Caco-2 (cell line): ENCODE measurements at regions not wholly inside any gene's neighbourhood (a gene's known extent, or its start where the extent isn't known, plus 50 kb on each side); places are given as distances from the start of the nearest gene placed in this dataset.

Experiments used
- BruUV-seq: library from RNA; stranded (reverse); fragments of 400-500 nt; replicated peaks from 2 replicates; lab custom pipeline; 2021; lab: Mats Ljungman, UMichigan
- CTCF ChIA-PET: fragments of 300-600 bp; sonication (Branson Sonifier 250); formaldehyde crosslinking; loops from one replicate; lab custom pipeline; 2022; ENCODE audit warnings: antibody characterized with exemption; lab: Charles Lee
- POLR2A ChIA-PET: fragments of 300-600 bp; sonication (Branson Sonifier 250); formaldehyde crosslinking; loops from one replicate; lab custom pipeline; 2022; ENCODE audit warnings: antibody characterized with exemption; lab: Charles Lee
- DNase-seq, 2 experiments: peaks; one replicate each; pipeline versions ENCODE4 v3.0.0 to v3.0.0-alpha.2; 2020 to 2022
- H3K27me3 ChIP-seq: replicated peaks from 2 replicates; pipeline ENCODE4 v1.6.0; 2011; ENCODE audit warnings: low read length; ENCODE audit not compliant: control insufficient read depth, insufficient read depth
- H3K36me3 ChIP-seq: 2 replicates; pipeline ENCODE4 v1.5.1; 2011; ENCODE audit warnings: low read length; ENCODE audit not compliant: control insufficient read depth, insufficient read depth
- H3K4me1 ChIP-seq: fragments of 250-450 bp; sonication (Bioruptor Pico); 2 replicates; pipeline ENCODE4 v1.5.1; 2020; ENCODE audit warnings: mild to moderate bottlenecking
- H3K4me3 ChIP-seq: 2 replicates; pipeline ENCODE4 v1.5.1; 2011; ENCODE audit warnings: low read depth, mild to moderate bottlenecking, control low read depth, low read length
- H3K9me3 ChIP-seq: fragments of 250-450 bp; sonication (Bioruptor Pico); 2 replicates; pipeline ENCODE4 v1.5.1; 2020; ENCODE audit warnings: mild to moderate bottlenecking, moderate library complexity
- H3K27ac Mint-ChIP-seq: one replicate; pipeline ENCODE4 v1.8.0; 2022; ENCODE audit warnings: mixed read lengths; ENCODE audit not compliant: unreplicated experiment
- H3K27me3 Mint-ChIP-seq: one replicate; pipeline ENCODE4 v1.8.0; 2022; ENCODE audit warnings: mixed read lengths; ENCODE audit not compliant: insufficient read depth, unreplicated experiment
- H3K36me3 Mint-ChIP-seq: one replicate; pipeline ENCODE4 v1.8.0; 2022; ENCODE audit warnings: mild to moderate bottlenecking, mixed read lengths; ENCODE audit not compliant: insufficient read depth, unreplicated experiment
- H3K4me1 Mint-ChIP-seq: one replicate; pipeline ENCODE4 v1.8.0; 2022; ENCODE audit warnings: low read depth, mixed read lengths; ENCODE audit not compliant: unreplicated experiment
- H3K4me3 Mint-ChIP-seq: one replicate; pipeline ENCODE4 v1.8.0; 2022; ENCODE audit warnings: mild to moderate bottlenecking, moderate library complexity, mixed read lengths; ENCODE audit not compliant: unreplicated experiment
- H3K9me3 Mint-ChIP-seq: one replicate; pipeline ENCODE4 v1.8.0; 2022; ENCODE audit warnings: mixed read lengths; ENCODE audit not compliant: unreplicated experiment
- intact Hi-C: fragments of 100-400 bp; cut with micrococcal nuclease; formaldehyde crosslinking; loops from one replicate; pipeline ENCODE4 v1.10.0; 2022; ENCODE audit not compliant: unreplicated experiment
- TF ChIP-seq, protein P1 (sequence below), 2 experiments: fragments of 200-600 bp in 1 of 2; IDR thresholded peaks; 1 replicate in 1 of 2; 2 replicates in 1 of 2; pipeline versions ENCODE4 v1.5.1 to v1.8.0; 2011 to 2022; ENCODE audit warnings: antibody characterized with exemption in 1 of 2, control low read depth in 1 of 2, inconsistent platforms in 1 of 2, low read depth in 1 of 2, low read length in 1 of 2, mild to moderate bottlenecking in 1 of 2, moderate library complexity in 1 of 2; ENCODE audit not compliant: insufficient read depth in 1 of 2, severe bottlenecking in 1 of 2, unreplicated experiment in 1 of 2

DNA sequence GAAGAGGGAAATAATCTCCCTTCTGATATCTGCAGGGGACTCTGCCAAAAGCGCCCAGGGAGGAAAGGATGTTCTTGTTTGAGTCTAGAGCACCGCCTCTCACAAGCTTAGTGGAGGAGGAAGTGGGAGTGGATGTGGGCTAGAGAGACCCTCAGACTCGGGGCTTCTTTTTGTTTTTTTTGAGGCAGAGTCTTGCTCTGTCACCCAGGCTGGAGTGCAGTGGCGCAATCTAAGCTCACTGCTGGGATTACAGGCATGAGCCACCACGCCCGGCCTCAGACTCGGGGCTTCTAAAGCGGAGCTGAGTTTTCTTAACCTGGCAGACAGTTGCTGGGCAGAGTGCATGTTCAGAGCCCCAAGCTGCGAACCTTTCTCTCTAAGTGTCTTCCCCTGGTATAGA lies 310.8 kb downstream of the BMP7 start:
- H3K4me3 Mint-ChIP-seq, result no peak overlapping the region
- intact Hi-C loops, result no loop called here
- no peaks in the 10 kb centered on the region; the same call in 1 of the 2 replicates for H3K27me3 ChIP-seq
- H3K27me3 Mint-ChIP-seq, result peaks cover 4% of the 10 kb centered on the region
- no peak overlapping the region for H3K4me3 ChIP-seq
- BruUV-seq, result no TSS peak
- no peaks in the 10 kb centered on the region for H3K36me3 ChIP-seq
- no peaks in the 10 kb centered on the region for H3K9me3 ChIP-seq
- H3K9me3 Mint-ChIP-seq, result no peaks in the 10 kb centered on the region
- no peaks in the 10 kb centered on the region for H3K4me1 Mint-ChIP-seq
- ChIA-PET CTCF (interaction anchor here (1.3 to 1.6 kb wide), 2 partner anchors 11 to 326 kb away, joined by 4 to 7 read pairs; no protein-coding TSS in a partner anchor), POLR2A (no interaction called here)
- TF ChIP-seq, protein P1, sequence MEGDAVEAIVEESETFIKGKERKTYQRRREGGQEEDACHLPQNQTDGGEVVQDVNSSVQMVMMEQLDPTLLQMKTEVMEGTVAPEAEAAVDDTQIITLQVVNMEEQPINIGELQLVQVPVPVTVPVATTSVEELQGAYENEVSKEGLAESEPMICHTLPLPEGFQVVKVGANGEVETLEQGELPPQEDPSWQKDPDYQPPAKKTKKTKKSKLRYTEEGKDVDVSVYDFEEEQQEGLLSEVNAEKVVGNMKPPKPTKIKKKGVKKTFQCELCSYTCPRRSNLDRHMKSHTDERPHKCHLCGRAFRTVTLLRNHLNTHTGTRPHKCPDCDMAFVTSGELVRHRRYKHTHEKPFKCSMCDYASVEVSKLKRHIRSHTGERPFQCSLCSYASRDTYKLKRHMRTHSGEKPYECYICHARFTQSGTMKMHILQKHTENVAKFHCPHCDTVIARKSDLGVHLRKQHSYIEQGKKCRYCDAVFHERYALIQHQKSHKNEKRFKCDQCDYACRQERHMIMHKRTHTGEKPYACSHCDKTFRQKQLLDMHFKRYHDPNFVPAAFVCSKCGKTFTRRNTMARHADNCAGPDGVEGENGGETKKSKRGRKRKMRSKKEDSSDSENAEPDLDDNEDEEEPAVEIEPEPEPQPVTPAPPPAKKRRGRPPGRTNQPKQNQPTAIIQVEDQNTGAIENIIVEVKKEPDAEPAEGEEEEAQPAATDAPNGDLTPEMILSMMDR (IDR thresholded peaks at IDR 0.05; ENCODE audit: insufficient read depth in 1 of 2, low read depth in 1 of 2, low read length in 1 of 2, severe bottlenecking in 1 of 2, unreplicated experiment in 1 of 2), result no peak
- H3K27ac Mint-ChIP-seq, result no peak overlapping the region
- no peaks in the 10 kb centered on the region for H3K36me3 Mint-ChIP-seq
- no peaks in the 10 kb centered on the region for H3K4me1 ChIP-seq
- DNase-seq, result no peak

DNA sequence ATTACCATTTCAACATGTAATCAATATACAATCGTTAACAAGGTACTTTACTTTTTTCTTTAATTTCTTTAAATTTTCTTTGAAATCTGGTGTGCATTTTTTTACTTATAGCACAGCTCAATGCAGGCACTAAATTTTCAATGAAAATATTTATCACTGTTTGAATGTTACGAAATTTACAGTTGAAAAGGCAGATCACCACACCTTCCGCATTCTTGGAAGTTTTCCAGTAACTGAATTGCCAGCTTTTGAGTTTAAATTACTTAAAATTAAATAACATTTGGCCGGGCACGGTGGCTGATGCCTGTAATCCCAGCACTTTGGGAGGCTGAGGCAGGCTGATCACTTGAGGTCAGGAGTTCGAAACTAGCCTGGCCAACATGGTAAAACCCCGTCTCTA lies 309.9 kb downstream of the BMP7 start:
- Histone ChIP-seq H3K4me3 (no peak overlapping the region), H3K27me3 (no peaks in the 10 kb centered on the region; the same call in 1 of the 2 replicates), H3K36me3 (no peaks in the 10 kb centered on the region), H3K4me1 (no peaks in the 10 kb centered on the region), H3K9me3 (no peaks in the 10 kb centered on the region)
- Mint-ChIP-seq H3K36me3 (no peaks in the 10 kb centered on the region), H3K9me3 (no peaks in the 10 kb centered on the region), H3K27me3 (peaks cover 4% of the 10 kb centered on the region), H3K27ac (no peak overlapping the region), H3K4me3 (no peak overlapping the region), H3K4me1 (no peaks in the 10 kb centered on the region)
- TF ChIP-seq, protein P1 (IDR thresholded peaks at IDR 0.05; ENCODE audit: insufficient read depth in 1 of 2, low read depth in 1 of 2, low read length in 1 of 2, severe bottlenecking in 1 of 2, unreplicated experiment in 1 of 2), result no peak
- intact Hi-C loops, result no loop called here
- no peak for DNase-seq
- CTCF ChIA-PET, result interaction anchor here (1.6 kb wide), 1 partner anchor 12 kb away, joined by 4 read pairs; no protein-coding TSS in a partner anchor
- no TSS peak for BruUV-seq
- POLR2A ChIA-PET, result interaction anchor here (0.5 kb wide), 1 partner anchor 329 kb away, joined by 3 read pairs; no protein-coding TSS in a partner anchor

DNA sequence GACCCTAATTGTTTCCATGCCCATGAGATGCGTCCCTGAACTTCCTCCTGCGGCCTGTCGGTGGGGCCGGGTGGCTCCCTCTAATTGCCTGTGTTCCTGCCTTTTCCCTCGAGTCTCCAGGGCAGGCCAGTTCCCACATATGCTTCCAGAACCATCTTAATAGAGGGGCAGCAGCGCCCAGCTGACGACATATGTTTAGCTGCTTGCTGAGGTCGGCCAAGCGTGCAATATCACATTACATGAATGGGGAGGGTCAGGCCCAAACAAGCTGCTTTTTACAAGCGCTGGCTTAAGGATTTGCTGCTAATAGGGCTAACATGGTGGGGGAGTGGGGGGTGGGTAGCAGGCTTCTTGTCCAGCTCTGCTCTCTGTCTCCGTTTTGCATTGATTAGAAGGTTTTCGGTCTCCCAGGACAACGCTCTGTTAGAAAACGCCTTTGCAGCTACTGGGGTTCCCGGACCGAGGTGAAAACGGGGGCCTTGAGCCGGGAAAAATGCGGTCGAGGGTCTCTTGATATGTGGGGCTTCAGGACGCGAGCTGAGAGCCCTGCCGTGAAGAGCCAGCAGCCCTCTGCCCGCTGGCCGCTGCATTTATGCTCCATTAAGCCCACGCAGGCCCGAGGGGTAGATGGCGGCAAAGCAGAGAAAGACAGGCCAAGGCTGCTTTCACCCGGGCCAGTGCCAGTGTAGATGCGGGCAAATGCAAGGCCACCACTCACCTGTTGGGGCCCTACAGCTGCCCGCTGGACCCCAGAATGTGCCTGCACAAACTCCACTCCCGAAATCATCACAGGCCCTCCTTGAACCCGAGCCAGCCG lies 308.5 kb downstream of the BMP7 start:
- no peak for DNase-seq

More for the DNA sequence above, 308.5 kb downstream of the BMP7 start:
- intact Hi-C loops, result no loop called here
- Mint-ChIP-seq H3K4me1 (no peaks in the 10 kb centered on the region), H3K4me3 (no peak overlapping the region), H3K36me3 (no peaks in the 10 kb centered on the region), H3K9me3 (no peaks in the 10 kb centered on the region), H3K27me3 (peaks cover 5% of the 10 kb centered on the region), H3K27ac (no peak overlapping the region)
- POLR2A ChIA-PET, result no interaction called here
- H3K27me3 ChIP-seq, result no peaks in the 10 kb centered on the region; the same call in none of the 2 replicates
- no peaks in the 10 kb centered on the region for H3K36me3 ChIP-seq
- CTCF ChIA-PET, result interaction anchor here (0.6 to 1.4 kb wide), 2 partner anchors 103 to 1276 kb away, joined by 3 read pairs; no protein-coding TSS in a partner anchor
- TF ChIP-seq, protein P1 (IDR thresholded peaks at IDR 0.05; ENCODE audit: insufficient read depth in 1 of 2, low read depth in 1 of 2, low read length in 1 of 2, severe bottlenecking in 1 of 2, unreplicated experiment in 1 of 2), result peak in 1 of 2 experiments; percentile 21
- no peaks in the 10 kb centered on the region for H3K9me3 ChIP-seq
- no peak overlapping the region for H3K4me3 ChIP-seq
- BruUV-seq, result no TSS peak
- H3K4me1 ChIP-seq, result no peaks in the 10 kb centered on the region
